WTC11 (cell line): ENCODE measurements at regions not wholly inside any gene's neighbourhood (a gene's known extent, or its start where the extent isn't known, plus 50 kb on each side); places are given as distances from the start of the nearest gene placed in this dataset.
A peak's percentile ranks its signal among the peaks of the same experiment; 100 is the strongest.

Experiments
- ATAC-seq: fragments of 200-7000 bp; cut with Tn5 transposase; 2 replicates; pipeline ENCODE4 v1.10.0; 2021; ENCODE audit warnings: mild to moderate bottlenecking, moderate library complexity
- CTCF ChIA-PET: fragments of 300-600 bp; sonication (Branson Sonifier 250); formaldehyde crosslinking; loops from one replicate; lab custom pipeline; 2021; ENCODE audit warnings: antibody characterized with exemption; lab: Charles Lee
- POLR2A ChIA-PET: fragments of 350-600 bp; sonication (Branson Sonifier 250); formaldehyde crosslinking; loops from one replicate; lab custom pipeline; 2021; ENCODE audit warnings: antibody characterized with exemption; lab: Charles Lee
- DNase-seq: peaks from one replicate; pipeline ENCODE4 v3.0.0; 2021; ENCODE audit warnings: low spot score
- H3K27ac Mint-ChIP-seq: 2 replicates; pipeline ENCODE4 v1.8.0; 2021; ENCODE audit warnings: mixed read lengths
- H3K27me3 Mint-ChIP-seq: 2 replicates; pipeline ENCODE4 v1.8.0; 2021; ENCODE audit warnings: low read depth, mild to moderate bottlenecking, moderate library complexity, mixed read lengths
- H3K36me3 Mint-ChIP-seq: 2 replicates; pipeline ENCODE4 v1.8.0; 2021; ENCODE audit warnings: mixed read lengths
- H3K4me1 Mint-ChIP-seq: 2 replicates; pipeline ENCODE4 v1.8.0; 2022; ENCODE audit warnings: mixed read lengths
- H3K4me3 Mint-ChIP-seq: 2 replicates; pipeline ENCODE4 v1.8.0; 2021; ENCODE audit warnings: mild to moderate bottlenecking, moderate library complexity, mixed read lengths
- H3K9me3 Mint-ChIP-seq: 2 replicates; pipeline ENCODE4 v1.8.0; 2021; ENCODE audit warnings: mixed read lengths
- AR ChIP-seq: fragments of 250-450 bp; sonication (Bioruptor Pico); IDR thresholded peaks from 2 replicates; pipeline ENCODE4 v1.9.0; 2021; ENCODE audit warnings: mild to moderate bottlenecking
- ARID4B ChIP-seq: sonication (generic); formaldehyde crosslinking; IDR thresholded peaks from 2 replicates; pipeline ENCODE4 v1.8.0; 2023; ENCODE audit warnings: missing genetic modification reagents, mild to moderate bottlenecking, borderline replicate concordance
- ATF3 ChIP-seq: sonication (generic); formaldehyde crosslinking; conservative IDR thresholded peaks from 2 replicates; pipeline ENCODE4 v1.8.1; 2022; ENCODE audit warnings: mild to moderate bottlenecking, missing genetic modification reagents
- CBFB ChIP-seq: sonication (generic); formaldehyde crosslinking; IDR thresholded peaks from 2 replicates; pipeline ENCODE4 v1.8.1; 2022; ENCODE audit warnings: mild to moderate bottlenecking, low read depth, missing genetic modification reagents
- CTCF ChIP-seq: fragments of 200-600 bp; IDR thresholded peaks from 2 replicates; pipeline ENCODE4 v1.8.0; 2022; ENCODE audit warnings: antibody characterized with exemption
- E2F1 ChIP-seq: sonication (generic); formaldehyde crosslinking; IDR thresholded peaks from 2 replicates; pipeline ENCODE4 v1.8.0; 2022; ENCODE audit warnings: mild to moderate bottlenecking, missing genetic modification reagents
- ELF4 ChIP-seq: sonication (generic); formaldehyde crosslinking; IDR thresholded peaks from 2 replicates; pipeline ENCODE4 v1.8.1; 2022; ENCODE audit warnings: low read depth, mild to moderate bottlenecking, moderate library complexity, missing genetic modification reagents
- FOXP1 ChIP-seq: sonication (generic); formaldehyde crosslinking; IDR thresholded peaks from 2 replicates; pipeline ENCODE4 v1.8.0; 2022; ENCODE audit warnings: missing genetic modification reagents, mild to moderate bottlenecking, moderate library complexity, borderline replicate concordance
- GABPB1 ChIP-seq: sonication (generic); formaldehyde crosslinking; IDR thresholded peaks from 2 replicates; pipeline ENCODE4 v1.8.1; 2023; ENCODE audit warnings: mild to moderate bottlenecking, missing genetic modification reagents
- HMGA2 ChIP-seq: fragments of 250-450 bp; sonication (Bioruptor Pico); IDR thresholded peaks from 2 replicates; pipeline ENCODE4 v1.4.0; 2021; ENCODE audit warnings: mild to moderate bottlenecking, moderate library complexity
- HMGXB4 ChIP-seq: sonication (generic); formaldehyde crosslinking; IDR thresholded peaks from 2 replicates; pipeline ENCODE4 v1.8.1; 2023; ENCODE audit warnings: mild to moderate bottlenecking, moderate library complexity, missing genetic modification reagents
- MXD4 ChIP-seq: fragments of 250-450 bp; sonication (Bioruptor Pico); IDR thresholded peaks from 2 replicates; pipeline ENCODE4 v1.8.0; 2021; ENCODE audit warnings: mild to moderate bottlenecking, moderate library complexity, borderline replicate concordance
- MYBL2 ChIP-seq: sonication (generic); formaldehyde crosslinking; IDR thresholded peaks from 2 replicates; pipeline ENCODE4 v1.8.1; 2023; ENCODE audit warnings: mild to moderate bottlenecking, moderate library complexity, missing genetic modification reagents
- RELA ChIP-seq: sonication (generic); formaldehyde crosslinking; IDR thresholded peaks from 2 replicates; pipeline ENCODE4 v1.8.1; 2022; ENCODE audit warnings: missing genetic modification reagents, mild to moderate bottlenecking, borderline replicate concordance
- RORB ChIP-seq: fragments of 250-450 bp; sonication (Bioruptor Pico); IDR thresholded peaks from 2 replicates; pipeline ENCODE4 v1.9.0; 2021; ENCODE audit warnings: mild to moderate bottlenecking
- TCF7 ChIP-seq: sonication (generic); formaldehyde crosslinking; IDR thresholded peaks from 2 replicates; pipeline ENCODE4 v1.8.0; 2022; ENCODE audit warnings: mild to moderate bottlenecking, low read depth, missing genetic modification reagents, moderate library complexity
- USF2 ChIP-seq: sonication (generic); formaldehyde crosslinking; IDR thresholded peaks from 2 replicates; pipeline ENCODE4 v1.8.1; 2023; ENCODE audit warnings: mild to moderate bottlenecking, missing genetic modification reagents, moderate library complexity
- ZNF121 ChIP-seq: sonication (generic); formaldehyde crosslinking; IDR thresholded peaks from 2 replicates; pipeline ENCODE4 v1.8.0; 2023; ENCODE audit warnings: missing genetic modification reagents

- H3K4me3 Mint-ChIP-seq: no peak overlapping the region
- peak; percentile 77 for DNase-seq
- CTCF ChIA-PET: no interaction called here
- H3K27ac Mint-ChIP-seq: no peak overlapping the region
- H3K27me3 Mint-ChIP-seq: no peaks in the 10 kb centered on the region
- TF ChIP-seq CTCF (peak; percentile 56), ARID4B (no peak)
- ATAC-seq: peak; percentile 99
- H3K36me3 Mint-ChIP-seq: no peaks in the 10 kb centered on the region
- H3K4me1 Mint-ChIP-seq: peaks cover 15% of the 10 kb centered on the region
- no peaks in the 10 kb centered on the region for H3K9me3 Mint-ChIP-seq
- POLR2A ChIA-PET: no interaction called here
These were observed 214.9 kb upstream of the CHST9 start for GRCh38 chr18:27400001-27400400.

- no peak for TF ChIP-seq ZNF121 (CRISPR knock-in tag)
- Mint-ChIP-seq H3K9me3 (no peaks in the 10 kb centered on the region), H3K36me3 (no peaks in the 10 kb centered on the region), H3K4me1 (no peaks in the 10 kb centered on the region), H3K27ac (no peak overlapping the region), H3K4me3 (no peak overlapping the region), H3K27me3 (no peaks in the 10 kb centered on the region)
- no peak for ATAC-seq
- DNase-seq: no peak
- ChIA-PET CTCF (no interaction called here), POLR2A (no interaction called here)
These were observed 210.6 kb upstream of the CHST9 start for GRCh38 chr18:27395752-27396151.

- CTCF ChIA-PET: no interaction called here
- POLR2A ChIA-PET: no interaction called here
- ATAC-seq: no peak
- H3K9me3 Mint-ChIP-seq: no peaks in the 10 kb centered on the region
- H3K4me1 Mint-ChIP-seq: no peaks in the 10 kb centered on the region
- no peak overlapping the region for H3K4me3 Mint-ChIP-seq
- H3K36me3 Mint-ChIP-seq: no peaks in the 10 kb centered on the region
- no peaks in the 10 kb centered on the region for H3K27me3 Mint-ChIP-seq
- no peak for DNase-seq
- TF ChIP-seq E2F1 (CRISPR knock-in tag) (no peak), RORB (no peak), HMGA2 (no peak), USF2 (CRISPR knock-in tag) (no peak), GABPB1 (CRISPR knock-in tag) (no peak), HMGXB4 (CRISPR knock-in tag) (no peak), MXD4 (CRISPR knock-in tag) (no peak), ELF4 (no peak), FOXP1 (no peak), MYBL2 (CRISPR knock-in tag) (no peak), ATF3 (CRISPR knock-in tag) (no peak), AR (CRISPR knock-in tag) (no peak), CBFB (CRISPR knock-in tag) (no peak), RELA (CRISPR knock-in tag) (no peak), TCF7 (CRISPR knock-in tag) (no peak)
- no peak overlapping the region for H3K27ac Mint-ChIP-seq
These were observed 209.6 kb upstream of the CHST9 start for GRCh38 chr18:27394687-27395086.
